HFFc6 (cell line): ENCODE measurements at regions not wholly inside any gene's neighbourhood (a gene's known extent, or its start where the extent isn't known, plus 50 kb on each side); places are given as distances from the start of the nearest gene placed in this dataset.
"Not testable (repeated sequence)": the region's sequence is repeated elsewhere in the genome, so short reads cannot be mapped to it uniquely, and the experiment has no call there.

Experiments
- DNase-seq: peaks from one replicate; pipeline ENCODE4 v3.0.0-alpha.2; 2018
- H3K27ac Mint-ChIP-seq: 2 replicates; pipeline ENCODE4 v1.8.0; 2020; ENCODE audit warnings: mild to moderate bottlenecking, mixed read lengths
- H3K27me3 Mint-ChIP-seq: 2 replicates; pipeline ENCODE4 v1.8.0; 2021; ENCODE audit warnings: mild to moderate bottlenecking, moderate library complexity, mixed read lengths; ENCODE audit not compliant: insufficient read depth
- H3K36me3 Mint-ChIP-seq: 2 replicates; pipeline ENCODE4 v1.8.0; 2021; ENCODE audit warnings: low read depth, mixed read lengths
- H3K4me1 Mint-ChIP-seq: 2 replicates; pipeline ENCODE4 v1.8.0; 2020; ENCODE audit warnings: low read depth, mixed read lengths
- H3K4me3 Mint-ChIP-seq: 2 replicates; pipeline ENCODE4 v1.8.0; 2020; ENCODE audit warnings: mild to moderate bottlenecking, moderate library complexity, mixed read lengths
- H3K9me3 Mint-ChIP-seq: 2 replicates; pipeline ENCODE4 v1.8.0; 2020; ENCODE audit warnings: mild to moderate bottlenecking, mixed read lengths
- CTCF ChIP-seq: fragments of 200-600 bp; sonication (generic); IDR thresholded peaks from 2 replicates; pipeline ENCODE4 v1.5.0; 2021; ENCODE audit warnings: antibody characterized with exemption, mild to moderate bottlenecking

- H3K4me1 Mint-ChIP-seq: no peaks in the 10 kb centered on the region
- peaks cover 5% of the 10 kb centered on the region; the same call in 1 of the 2 replicates for H3K9me3 Mint-ChIP-seq
- no peaks in the 10 kb centered on the region for H3K36me3 Mint-ChIP-seq
- no peak for DNase-seq
- no peaks in the 10 kb centered on the region for H3K27me3 Mint-ChIP-seq
- no peak for TF ChIP-seq CTCF
- H3K4me3 Mint-ChIP-seq: no peak overlapping the region
- no peak overlapping the region for H3K27ac Mint-ChIP-seq
Observed at GRCh38 chr11:87803748-87804147, 371.5 kb downstream of the RAB38 start.

GRCh38 chr11:87784862-87785261 lies 390.4 kb downstream of the RAB38 start:
- not testable (repeated sequence) for H3K4me1 Mint-ChIP-seq, H3K36me3 Mint-ChIP-seq, H3K27ac Mint-ChIP-seq, H3K4me3 Mint-ChIP-seq, DNase-seq, H3K27me3 Mint-ChIP-seq
- peaks cover 43% of the 10 kb centered on the region for H3K9me3 Mint-ChIP-seq

DNA sequence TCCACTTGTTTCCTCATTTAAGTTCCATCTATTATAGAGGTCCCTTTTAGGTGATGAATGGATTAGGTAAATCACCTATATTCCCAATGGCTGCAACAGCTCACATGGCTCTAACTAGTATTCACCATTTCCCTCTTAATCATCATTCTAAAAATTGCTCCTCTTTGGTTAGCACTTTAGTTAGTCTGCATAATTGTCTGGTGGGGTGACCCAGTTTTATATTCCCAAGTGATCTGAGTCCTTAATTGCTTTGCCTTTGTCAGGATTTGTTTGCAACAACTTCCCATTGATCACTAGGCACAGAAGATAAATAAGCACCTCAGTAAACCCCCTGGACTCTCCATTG lies 395.2 kb downstream of the RAB38 start:
- Mint-ChIP-seq H3K27ac (no peak overlapping the region), H3K9me3 (peaks cover 40% of the 10 kb centered on the region), H3K4me3 (no peak overlapping the region), H3K36me3 (no peaks in the 10 kb centered on the region), H3K27me3 (no peaks in the 10 kb centered on the region), H3K4me1 (no peaks in the 10 kb centered on the region)
- TF ChIP-seq CTCF: no peak
- no peak for DNase-seq

- TF ChIP-seq CTCF: no peak
- H3K9me3 Mint-ChIP-seq: peaks cover 44% of the 10 kb centered on the region
- no peaks in the 10 kb centered on the region for H3K36me3 Mint-ChIP-seq
- no peak for DNase-seq
- no peak overlapping the region for H3K27ac Mint-ChIP-seq
- H3K27me3 Mint-ChIP-seq: no peaks in the 10 kb centered on the region
- no peak overlapping the region for H3K4me3 Mint-ChIP-seq
- H3K4me1 Mint-ChIP-seq: no peaks in the 10 kb centered on the region
Observed at GRCh38 chr11:87779276-87780067, 395.8 kb downstream of the RAB38 start.

- Mint-ChIP-seq H3K27ac (no peak overlapping the region), H3K36me3 (no peaks in the 10 kb centered on the region), H3K4me3 (no peak overlapping the region), H3K27me3 (no peaks in the 10 kb centered on the region), H3K9me3 (peaks cover 45% of the 10 kb centered on the region), H3K4me1 (no peaks in the 10 kb centered on the region)
- TF ChIP-seq CTCF: no peak
- no peak for DNase-seq
Observed at GRCh38 chr11:87778357-87778756, 396.9 kb downstream of the RAB38 start.

GRCh38 chr11:87775036-87775435 lies 400.2 kb downstream of the RAB38 start:
- no peak overlapping the region for H3K4me3 Mint-ChIP-seq
- H3K9me3 Mint-ChIP-seq: peaks cover 27% of the 10 kb centered on the region
- no peaks in the 10 kb centered on the region; the same call in 1 of the 2 replicates for H3K36me3 Mint-ChIP-seq

More at GRCh38 chr11:87775036-87775435, 400.2 kb downstream of the RAB38 start:
- H3K27ac Mint-ChIP-seq: no peak overlapping the region
- H3K4me1 Mint-ChIP-seq: no peaks in the 10 kb centered on the region
- no peak for TF ChIP-seq CTCF
- H3K27me3 Mint-ChIP-seq: no peaks in the 10 kb centered on the region
- DNase-seq: no peak
